ENCODE measurements at regions not wholly inside any gene's neighbourhood (a gene's known extent, or its start where the extent isn't known, plus 50 kb on each side); places are given as distances from the start of the nearest gene placed in this dataset.
"Not testable (repeated sequence)": the region's sequence is repeated elsewhere in the genome, so short reads cannot be mapped to it uniquely, and the experiment has no call there.

- no peak for TF ChIP-seq CTCF (IDR thresholded peaks at IDR 0.05)
- Histone ChIP-seq H3K27me3 (no peaks in the 10 kb centered on the region), H3K36me3 (no peaks in the 10 kb centered on the region), H3K4me3 (no peak overlapping the region), H3K4me1 (no peaks in the 10 kb centered on the region), H3K27ac (no peak overlapping the region), H3K9me3 (no peaks in the 10 kb centered on the region)
- intact Hi-C loops (cut with DNase I): no loop called here
- ATAC-seq: no peak
- DNase-seq: no peak
These were observed 77.4 kb upstream of the MID1 start for GRCh38 chrX:10697616-10698317.

- no peaks in the 10 kb centered on the region for H3K4me1 ChIP-seq
- TF ChIP-seq CTCF (IDR thresholded peaks at IDR 0.05): no peak
- intact Hi-C loops (cut with DNase I): no loop called here
- no peak overlapping the region for H3K27ac ChIP-seq
- DNase-seq (no peak), ATAC-seq (no peak)
- H3K9me3 ChIP-seq: no peaks in the 10 kb centered on the region
- H3K27me3 ChIP-seq: no peaks in the 10 kb centered on the region
- no peaks in the 10 kb centered on the region for H3K36me3 ChIP-seq
- H3K4me3 ChIP-seq: no peak overlapping the region
These were observed 77.9 kb upstream of the MID1 start for GRCh38 chrX:10698318-10698640.

GRCh38 chrX:10702031-10702430 lies 81.6 kb upstream of the MID1 start:
- intact Hi-C loops (cut with DNase I): no loop called here
- DNase-seq: no peak
- Histone ChIP-seq H3K9me3 (no peaks in the 10 kb centered on the region), H3K36me3 (no peaks in the 10 kb centered on the region), H3K4me3 (no peak overlapping the region), H3K4me1 (no peaks in the 10 kb centered on the region), H3K27me3 (no peaks in the 10 kb centered on the region), H3K27ac (no peak overlapping the region)
- ATAC-seq: no peak
- no peak for TF ChIP-seq CTCF (IDR thresholded peaks at IDR 0.05)

- intact Hi-C loops (cut with DNase I); H3K27me3 ChIP-seq; H3K9me3 ChIP-seq; H3K36me3 ChIP-seq; H3K4me1 ChIP-seq; DNase-seq; H3K27ac ChIP-seq; H3K4me3 ChIP-seq; ATAC-seq: not testable (repeated sequence)
These were observed 86.0 kb upstream of the MID1 start for GRCh38 chrX:10706342-10706741.

- ATAC-seq (no peak), DNase-seq (no peak)
- Histone ChIP-seq H3K36me3 (no peaks in the 10 kb centered on the region), H3K9me3 (no peaks in the 10 kb centered on the region), H3K27ac (no peak overlapping the region), H3K27me3 (no peaks in the 10 kb centered on the region), H3K4me1 (no peaks in the 10 kb centered on the region), H3K4me3 (no peak overlapping the region)
- no peak for TF ChIP-seq CTCF (IDR thresholded peaks at IDR 0.05)
- intact Hi-C loops (cut with DNase I): no loop called here
These were observed 87.4 kb upstream of the MID1 start for GRCh38 chrX:10707773-10708172.

- H3K27ac ChIP-seq: no peak overlapping the region
- TF ChIP-seq CTCF (IDR thresholded peaks at IDR 0.05): no peak
- H3K36me3 ChIP-seq: no peaks in the 10 kb centered on the region
- intact Hi-C loops (cut with DNase I): no loop called here
- no peaks in the 10 kb centered on the region for H3K9me3 ChIP-seq
- no peak overlapping the region for H3K4me3 ChIP-seq
- DNase-seq: no peak
- no peaks in the 10 kb centered on the region for H3K27me3 ChIP-seq
- H3K4me1 ChIP-seq: no peaks in the 10 kb centered on the region
- no peak for ATAC-seq
These were observed 88.9 kb upstream of the MID1 start for GRCh38 chrX:10709276-10709675.
